ENCODE measurements at regions not wholly inside any gene's neighbourhood (a gene's known extent, or its start where the extent isn't known, plus 50 kb on each side); places are given as distances from the start of the nearest gene placed in this dataset.

GRCh38 chr16:59046335-59046734, 312.2 kb upstream of the GOT2 start:
- no peaks in the 10 kb centered on the region for H3K9me3 ChIP-seq
- H3K36me3 ChIP-seq = no peaks in the 10 kb centered on the region
- TF ChIP-seq POLR2A (IDR thresholded peaks at IDR 0.05) = no peak
- no peak for TF ChIP-seq CTCF (IDR thresholded peaks at IDR 0.05 in 4 of 5, conservative IDR thresholded peaks at IDR 0.05 in 1 of 5)
- in situ Hi-C loops (cut with MboI; ENCODE audit: low sequenced_read_pairs in 4 of 4) = no loop called here
- no peak for ATAC-seq
- intact Hi-C loops (cut with DNase I; ENCODE audit: low total_unique reads) = no loop called here
- DNase-seq = no peak
- no peak overlapping the region for H3K4me3 ChIP-seq
- H3K27me3 ChIP-seq = no peaks in the 10 kb centered on the region
- H3K27ac ChIP-seq = no peak overlapping the region
- H3K4me1 ChIP-seq = no peaks in the 10 kb centered on the region

- no peak overlapping the region for H3K4me3 ChIP-seq
- ATAC-seq (no peak), DNase-seq (no peak)
- TF ChIP-seq CTCF (IDR thresholded peaks at IDR 0.05 in 4 of 5, conservative IDR thresholded peaks at IDR 0.05 in 1 of 5) = no peak
- TF ChIP-seq POLR2A (IDR thresholded peaks at IDR 0.05) = no peak
- in situ Hi-C loops (cut with MboI; ENCODE audit: low sequenced_read_pairs in 4 of 4) = no loop called here
- H3K9me3 ChIP-seq = no peaks in the 10 kb centered on the region
- H3K27me3 ChIP-seq = no peaks in the 10 kb centered on the region
- intact Hi-C loops (cut with DNase I; ENCODE audit: low total_unique reads) = no loop called here
- H3K4me1 ChIP-seq = no peaks in the 10 kb centered on the region
- no peak overlapping the region for H3K27ac ChIP-seq
- no peaks in the 10 kb centered on the region for H3K36me3 ChIP-seq
Measured at GRCh38 chr16:59045501-59045900, 311.4 kb upstream of the GOT2 start.

- TF ChIP-seq CTCF (IDR thresholded peaks at IDR 0.05 in 4 of 5, conservative IDR thresholded peaks at IDR 0.05 in 1 of 5) = no peak
- TF ChIP-seq POLR2A (IDR thresholded peaks at IDR 0.05) = no peak
- in situ Hi-C loops (cut with MboI; ENCODE audit: low sequenced_read_pairs in 4 of 4) = no loop called here
- Histone ChIP-seq H3K4me1 (no peaks in the 10 kb centered on the region), H3K9me3 (no peaks in the 10 kb centered on the region), H3K4me3 (no peak overlapping the region), H3K36me3 (no peaks in the 10 kb centered on the region), H3K27me3 (no peaks in the 10 kb centered on the region), H3K27ac (no peak overlapping the region)
- no peak for DNase-seq
- intact Hi-C loops (cut with DNase I; ENCODE audit: low total_unique reads) = no loop called here
- ATAC-seq = no peak
Measured at GRCh38 chr16:59044616-59045015, 310.5 kb upstream of the GOT2 start.

- Histone ChIP-seq H3K9me3 (no peaks in the 10 kb centered on the region), H3K27me3 (no peaks in the 10 kb centered on the region), H3K4me1 (no peaks in the 10 kb centered on the region), H3K27ac (no peak overlapping the region), H3K36me3 (no peaks in the 10 kb centered on the region), H3K4me3 (no peak overlapping the region)
- no peak for TF ChIP-seq CTCF (IDR thresholded peaks at IDR 0.05 in 4 of 5, conservative IDR thresholded peaks at IDR 0.05 in 1 of 5)
- TF ChIP-seq POLR2A (IDR thresholded peaks at IDR 0.05) = no peak
- ATAC-seq (no peak), DNase-seq (no peak)
- intact Hi-C loops (cut with DNase I; ENCODE audit: low total_unique reads) = no loop called here
- in situ Hi-C loops (cut with MboI; ENCODE audit: low sequenced_read_pairs in 4 of 4) = no loop called here
Measured at GRCh38 chr16:59042301-59042700, 308.2 kb upstream of the GOT2 start.

- ATAC-seq = no peak
- Histone ChIP-seq H3K27ac (no peak overlapping the region), H3K27me3 (no peaks in the 10 kb centered on the region), H3K9me3 (no peaks in the 10 kb centered on the region), H3K4me1 (no peaks in the 10 kb centered on the region), H3K36me3 (no peaks in the 10 kb centered on the region), H3K4me3 (no peak overlapping the region)
- no peak for DNase-seq
- in situ Hi-C loops (cut with MboI; ENCODE audit: low sequenced_read_pairs in 4 of 4) (no loop called here), intact Hi-C loops (cut with DNase I; ENCODE audit: low total_unique reads) (no loop called here)
- no peak for TF ChIP-seq CTCF (IDR thresholded peaks at IDR 0.05 in 4 of 5, conservative IDR thresholded peaks at IDR 0.05 in 1 of 5)
- no peak for TF ChIP-seq POLR2A (IDR thresholded peaks at IDR 0.05)
Measured at GRCh38 chr16:59039066-59039720, 305.1 kb upstream of the GOT2 start.
